Heart left ventricle (tissue), 13 donors: ENCODE measurements at regions not wholly inside any gene's neighbourhood (a gene's known extent, or its start where the extent isn't known, plus 50 kb on each side); places are given as distances from the start of the nearest gene placed in this dataset.

Source experiments
- CTCF ChIP-seq, 12 donors: fragments of 200-600 bp; sonication (generic) in 4 of 12; IDR thresholded peaks; one replicate each; pipeline versions ENCODE4 v1.5.0 to v1.8.0; 2018 to 2022; ENCODE audit warnings: antibody characterized with exemption in 12 of 12, mild to moderate bottlenecking in 5 of 12
- POLR2A ChIP-seq, 2 donors: fragments of 450-650 bp; IDR thresholded peaks; one replicate each; pipeline ENCODE4 v1.6.1; 2017; ENCODE audit warnings: antibody characterized with exemption in 2 of 2, mild to moderate bottlenecking in 2 of 2, moderate library complexity in 2 of 2
- donor health status: ischemic (EF 13 %, LVEDD 7.1; RV severe dilation, severe dysfunction).
- donor health status: DM: no; HTN: yes; CAD: no.
- donor health status: DM: no; HTN: no; CAD: no.
- donor health status: ischemic (EF 25% LVEDD 6.9; RV normal size, moderate dysfunction).
- donor health status: ischemic (EF 25% LVEDD 5.7; RV mildly dilated, moderate dysfunction).
- donor health status: ischemic (EF 35%, LVEDD 5.7; RV mildly dilated, moderate dysfunction).
- donor health status: nonischemic (EF 11% LVEDD 7.7; RV severe dilation, severe dysfunction).
- donor health status: DM: yes; HTN: yes; CAD: no.
- donor health status: PGD.
- donor health status: ischemic (EF 29% LVEDD 5.4; RV normal size, mild dysfunction).
- donor health status: nonischemic (EF 23%, LVEDD 6.1; RV moderate dilation, normal function).

GRCh38 chr12:81017792-81018191 lies 60.1 kb upstream of the ACSS3 start:
- TF ChIP-seq CTCF (IDR thresholded peaks at IDR 0.05) (no peak), POLR2A (IDR thresholded peaks at IDR 0.05) (no peak)
